ENCODE measurements at regions not wholly inside any gene's neighbourhood (a gene's known extent, or its start where the extent isn't known, plus 50 kb on each side); places are given as distances from the start of the nearest gene placed in this dataset.

- H2BK5ac ChIP-seq (ENCODE audit: low read depth, low read length, poor library complexity): no peak overlapping the region
- H3K9me3 ChIP-seq (ENCODE audit: insufficient read depth, low read depth, low read length): no peaks in the 10 kb centered on the region
- no peaks in the 10 kb centered on the region for H3K27me3 ChIP-seq (ENCODE audit: insufficient read depth, low read length)
- H3K4me2 ChIP-seq (ENCODE audit: low read length): peak overlapping the region; percentile 61
- no peaks in the 10 kb centered on the region for H3K79me1 ChIP-seq (ENCODE audit: low read length)
- no peak overlapping the region for H3K4me3 ChIP-seq (ENCODE audit: low read depth, low read length)
- no peak overlapping the region for H3K18ac ChIP-seq (ENCODE audit: low read length)
- WGBS (ENCODE audit: extremely low coverage, insufficient coverage, insufficient read length): no CpG with 5 or more reads among the region's 34 CpGs
- H3K79me2 ChIP-seq (ENCODE audit: control insufficient read depth, insufficient read depth, low read length, poor library complexity): no peaks in the 10 kb centered on the region
- H3K9ac ChIP-seq (ENCODE audit: low read length): no peak overlapping the region
- no peaks in the 10 kb centered on the region for H3K36me3 ChIP-seq (ENCODE audit: control insufficient read depth in 1 of 2, insufficient read depth in 2 of 2, low read length in 2 of 2)
- H3K14ac ChIP-seq (ENCODE audit: low read length): no peak overlapping the region
- no peak overlapping the region for H4K12ac ChIP-seq (ENCODE audit: low read depth, low read length)
- no peak overlapping the region for H2BK120ac ChIP-seq (ENCODE audit: insufficient read depth, low read length, poor library complexity)
- peak overlapping the region; percentile 36 for H4K8ac ChIP-seq (ENCODE audit: low read depth, low read length)
- H3K4ac ChIP-seq (ENCODE audit: low read depth, low read length): no peak overlapping the region
- H4K91ac ChIP-seq (ENCODE audit: low read depth, low read length): no peak overlapping the region
- H2AFZ ChIP-seq (ENCODE audit: insufficient read depth, low read length, poor library complexity): peak overlapping the region; percentile 0
- no peak overlapping the region for H3K23ac ChIP-seq (ENCODE audit: low read length)
- peak in 1 of 2 donors; percentile 49 for DNase-seq
- peaks cover 3 to 5% of the 10 kb centered on the region in 2 experiments for H3K4me1 ChIP-seq (ENCODE audit: control insufficient read depth in 1 of 2, insufficient read depth in 2 of 2, low read length in 2 of 2)
- no peak overlapping the region for H2AK5ac ChIP-seq (ENCODE audit: low read length)
- H3K27ac ChIP-seq (ENCODE audit: low read depth, low read length): no peak overlapping the region
- H2BK12ac ChIP-seq (ENCODE audit: low read length): no peak overlapping the region
Observed at GRCh38 chr10:8331896-8332729, 277.6 kb downstream of the GATA3 start.

GRCh38 chr10:8332730-8333111 is 278.2 kb downstream of the GATA3 start:
- Histone ChIP-seq H3K27ac (ENCODE audit: low read depth, low read length) (no peak overlapping the region), H3K79me1 (ENCODE audit: low read length) (no peaks in the 10 kb centered on the region), H3K27me3 (ENCODE audit: insufficient read depth, low read length) (no peaks in the 10 kb centered on the region), H2BK12ac (ENCODE audit: low read length) (no peak overlapping the region), H4K91ac (ENCODE audit: low read depth, low read length) (no peak overlapping the region), H3K23ac (ENCODE audit: low read length) (no peak overlapping the region), H2AK5ac (ENCODE audit: low read length) (no peak overlapping the region), H3K4me2 (ENCODE audit: low read length) (peak overlapping the region; percentile 61), H2BK120ac (ENCODE audit: insufficient read depth, low read length, poor library complexity) (no peak overlapping the region), H3K36me3 (ENCODE audit: control insufficient read depth in 1 of 2, insufficient read depth in 2 of 2, low read length in 2 of 2) (no peaks in the 10 kb centered on the region), H3K79me2 (ENCODE audit: control insufficient read depth, insufficient read depth, low read length, poor library complexity) (no peaks in the 10 kb centered on the region), H3K18ac (ENCODE audit: low read length) (no peak overlapping the region), H4K12ac (ENCODE audit: low read depth, low read length) (no peak overlapping the region), H3K14ac (ENCODE audit: low read length) (no peak overlapping the region), H3K9ac (ENCODE audit: low read length) (no peak overlapping the region), H3K4ac (ENCODE audit: low read depth, low read length) (no peak overlapping the region), H3K4me1 (ENCODE audit: control insufficient read depth in 1 of 2, insufficient read depth in 2 of 2, low read length in 2 of 2) (peaks cover 3 to 5% of the 10 kb centered on the region in 2 experiments), H4K8ac (ENCODE audit: low read depth, low read length) (no peak overlapping the region), H3K9me3 (ENCODE audit: insufficient read depth, low read depth, low read length) (no peaks in the 10 kb centered on the region), H2AFZ (ENCODE audit: insufficient read depth, low read length, poor library complexity) (no peak overlapping the region), H2BK5ac (ENCODE audit: low read depth, low read length, poor library complexity) (no peak overlapping the region), H3K4me3 (ENCODE audit: low read depth, low read length) (no peak overlapping the region)
- WGBS (ENCODE audit: extremely low coverage, insufficient coverage, insufficient read length): 79% methylated on average over 1 of the region's 6 CpGs
- no peak for DNase-seq

GRCh38 chr10:8334631-8335030 is 280.1 kb downstream of the GATA3 start:
- H3K79me2 ChIP-seq (ENCODE audit: control insufficient read depth, insufficient read depth, low read length, poor library complexity): no peaks in the 10 kb centered on the region
- H4K91ac ChIP-seq (ENCODE audit: low read depth, low read length): no peak overlapping the region
- H3K18ac ChIP-seq (ENCODE audit: low read length): no peak overlapping the region
- no peak overlapping the region for H3K4me3 ChIP-seq (ENCODE audit: low read depth, low read length)
- H4K8ac ChIP-seq (ENCODE audit: low read depth, low read length): no peak overlapping the region
- no peak overlapping the region for H3K4me2 ChIP-seq (ENCODE audit: low read length)
- H3K27me3 ChIP-seq (ENCODE audit: insufficient read depth, low read length): no peaks in the 10 kb centered on the region
- H2BK5ac ChIP-seq (ENCODE audit: low read depth, low read length, poor library complexity): no peak overlapping the region
- no peaks in the 10 kb centered on the region for H3K36me3 ChIP-seq (ENCODE audit: control insufficient read depth in 1 of 2, insufficient read depth in 2 of 2, low read length in 2 of 2)
- H3K9me3 ChIP-seq (ENCODE audit: insufficient read depth, low read depth, low read length): no peaks in the 10 kb centered on the region
- no peak for DNase-seq
- no peak overlapping the region for H3K9ac ChIP-seq (ENCODE audit: low read length)
- no peak overlapping the region for H3K23ac ChIP-seq (ENCODE audit: low read length)
- no peak overlapping the region for H3K14ac ChIP-seq (ENCODE audit: low read length)
- H3K27ac ChIP-seq (ENCODE audit: low read depth, low read length): no peak overlapping the region
- no peak overlapping the region for H4K12ac ChIP-seq (ENCODE audit: low read depth, low read length)
- WGBS (ENCODE audit: extremely low coverage, insufficient coverage, insufficient read length): no CpG with 5 or more reads among the region's 7 CpGs
- no peak overlapping the region for H2BK12ac ChIP-seq (ENCODE audit: low read length)
- no peak overlapping the region for H2BK120ac ChIP-seq (ENCODE audit: insufficient read depth, low read length, poor library complexity)
- no peak overlapping the region for H3K4ac ChIP-seq (ENCODE audit: low read depth, low read length)
- peaks cover 3 to 5% of the 10 kb centered on the region in 2 experiments for H3K4me1 ChIP-seq (ENCODE audit: control insufficient read depth in 1 of 2, insufficient read depth in 2 of 2, low read length in 2 of 2)
- H3K79me1 ChIP-seq (ENCODE audit: low read length): no peaks in the 10 kb centered on the region
- H2AFZ ChIP-seq (ENCODE audit: insufficient read depth, low read length, poor library complexity): no peak overlapping the region
- H2AK5ac ChIP-seq (ENCODE audit: low read length): no peak overlapping the region

DNA sequence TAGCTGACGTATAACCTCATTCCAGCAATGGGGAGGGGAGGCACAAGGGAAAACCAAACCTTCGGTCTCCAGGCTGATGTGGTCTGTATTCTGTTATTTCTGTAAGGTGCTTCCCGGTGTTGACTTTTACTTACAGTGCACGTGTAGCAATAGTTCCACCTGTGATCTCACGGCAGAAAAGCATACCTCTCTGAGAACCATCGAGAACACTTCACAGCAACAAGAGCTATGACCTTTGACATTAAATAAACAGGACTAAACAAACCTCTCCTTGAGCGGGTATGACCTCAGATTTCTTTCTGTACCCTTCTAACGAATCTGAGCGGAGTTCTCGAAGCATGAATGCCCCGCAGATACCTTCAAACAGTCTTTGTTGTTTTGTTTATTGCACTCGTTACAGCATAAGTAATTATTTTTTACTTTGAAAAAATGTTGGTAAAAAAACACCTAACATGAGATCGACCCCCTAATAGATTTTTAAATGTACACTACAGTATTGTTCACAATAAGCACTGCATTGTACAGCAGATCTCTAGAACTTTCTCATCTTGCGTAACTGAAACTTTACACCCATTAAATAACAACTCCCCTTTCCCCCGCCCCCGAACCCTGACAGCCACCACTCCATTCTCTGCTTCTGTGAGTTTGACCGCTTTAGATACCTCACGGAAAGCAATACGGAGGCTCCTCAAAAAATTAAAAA is 282.3 kb downstream of the GATA3 start:
- no CpG with 5 or more reads among the region's 19 CpGs for WGBS (ENCODE audit: extremely low coverage, insufficient coverage, insufficient read length)
- DNase-seq: no peak
- Histone ChIP-seq H3K27me3 (ENCODE audit: insufficient read depth, low read length) (no peaks in the 10 kb centered on the region), H2AK5ac (ENCODE audit: low read length) (no peak overlapping the region), H4K91ac (ENCODE audit: low read depth, low read length) (no peak overlapping the region), H3K4ac (ENCODE audit: low read depth, low read length) (no peak overlapping the region), H2BK120ac (ENCODE audit: insufficient read depth, low read length, poor library complexity) (no peak overlapping the region), H3K36me3 (ENCODE audit: control insufficient read depth in 1 of 2, insufficient read depth in 2 of 2, low read length in 2 of 2) (no peaks in the 10 kb centered on the region), H3K9me3 (ENCODE audit: insufficient read depth, low read depth, low read length) (no peaks in the 10 kb centered on the region), H3K4me1 (ENCODE audit: control insufficient read depth in 1 of 2, insufficient read depth in 2 of 2, low read length in 2 of 2) (peaks cover 3 to 5% of the 10 kb centered on the region in 2 experiments), H2BK5ac (ENCODE audit: low read depth, low read length, poor library complexity) (no peak overlapping the region), H3K23ac (ENCODE audit: low read length) (no peak overlapping the region), H4K8ac (ENCODE audit: low read depth, low read length) (no peak overlapping the region), H2BK12ac (ENCODE audit: low read length) (no peak overlapping the region), H3K27ac (ENCODE audit: low read depth, low read length) (no peak overlapping the region), H3K79me1 (ENCODE audit: low read length) (no peaks in the 10 kb centered on the region), H2AFZ (ENCODE audit: insufficient read depth, low read length, poor library complexity) (no peak overlapping the region), H3K79me2 (ENCODE audit: control insufficient read depth, insufficient read depth, low read length, poor library complexity) (no peaks in the 10 kb centered on the region), H3K9ac (ENCODE audit: low read length) (no peak overlapping the region), H3K14ac (ENCODE audit: low read length) (no peak overlapping the region), H3K4me3 (ENCODE audit: low read depth, low read length) (no peak overlapping the region), H3K18ac (ENCODE audit: low read length) (no peak overlapping the region), H4K12ac (ENCODE audit: low read depth, low read length) (no peak overlapping the region), H3K4me2 (ENCODE audit: low read length) (no peak overlapping the region)
